Parathyroid adenoma (tissue), 2 donors: ENCODE measurements at regions not wholly inside any gene's neighbourhood (a gene's known extent, or its start where the extent isn't known, plus 50 kb on each side); places are given as distances from the start of the nearest gene placed in this dataset.

Source experiments
- H2AFZ ChIP-seq: fragments of 300-600 bp; sonication (generic); one replicate; pipeline ENCODE4 v1.7.0; 2017; ENCODE audit warnings: antibody characterized with exemption, mild to moderate bottlenecking
- H3K27ac ChIP-seq: fragments of 300-600 bp; sonication (generic); one replicate; pipeline ENCODE4 v1.7.0; 2017
- H3K27me3 ChIP-seq: fragments of 300-600 bp; sonication (generic); one replicate; pipeline ENCODE4 v1.7.0; 2017; ENCODE audit warnings: low read length; ENCODE audit not compliant: control insufficient read depth, insufficient read depth
- H3K36me3 ChIP-seq: fragments of 300-600 bp; sonication (generic); one replicate; pipeline ENCODE4 v1.7.0; 2017; ENCODE audit warnings: low read length; ENCODE audit not compliant: control insufficient read depth, insufficient read depth
- H3K4me1 ChIP-seq: fragments of 300-600 bp; sonication (generic); one replicate; pipeline ENCODE4 v1.7.0; 2017; ENCODE audit warnings: control low read depth
- H3K4me2 ChIP-seq: fragments of 300-600 bp; sonication (generic); one replicate; pipeline ENCODE4 v1.7.0; 2017; ENCODE audit warnings: low read length
- H3K4me3 ChIP-seq: fragments of 300-600 bp; sonication (generic); one replicate; pipeline ENCODE4 v1.7.0; 2017; ENCODE audit warnings: low read depth, low read length
- H3K79me2 ChIP-seq: fragments of 300-600 bp; sonication (generic); one replicate; pipeline ENCODE4 v1.7.0; 2017; ENCODE audit warnings: control low read depth
- H3K9ac ChIP-seq: fragments of 300-600 bp; sonication (generic); one replicate; pipeline ENCODE4 v1.7.0; 2017; ENCODE audit warnings: mild to moderate bottlenecking
- H3K9me3 ChIP-seq: fragments of 300-600 bp; sonication (generic); one replicate; pipeline ENCODE4 v1.7.0; 2017; ENCODE audit warnings: low read length; ENCODE audit not compliant: control insufficient read depth
- CTCF ChIP-seq: fragments of 300-600 bp; sonication (generic); IDR thresholded peaks from one replicate; pipeline ENCODE4 v1.7.0; 2017; ENCODE audit warnings: antibody characterized with exemption, mild to moderate bottlenecking
- donor health status: primary hyperparathyroidism.

- H3K4me1 ChIP-seq = no peaks in the 10 kb centered on the region
- no peaks in the 10 kb centered on the region for H3K79me2 ChIP-seq
- H3K36me3 ChIP-seq = no peaks in the 10 kb centered on the region
- no peak overlapping the region for H2AFZ ChIP-seq
- H3K27ac ChIP-seq = no peak overlapping the region
- H3K9me3 ChIP-seq = no peaks in the 10 kb centered on the region
- no peak for TF ChIP-seq CTCF
- H3K27me3 ChIP-seq = no peaks in the 10 kb centered on the region
- H3K4me3 ChIP-seq = no peak overlapping the region
- no peak overlapping the region for H3K9ac ChIP-seq
- H3K4me2 ChIP-seq = no peak overlapping the region
These were observed 887.4 kb downstream of the REEP3 start for GRCh38 chr10:64408391-64409183.

DNA sequence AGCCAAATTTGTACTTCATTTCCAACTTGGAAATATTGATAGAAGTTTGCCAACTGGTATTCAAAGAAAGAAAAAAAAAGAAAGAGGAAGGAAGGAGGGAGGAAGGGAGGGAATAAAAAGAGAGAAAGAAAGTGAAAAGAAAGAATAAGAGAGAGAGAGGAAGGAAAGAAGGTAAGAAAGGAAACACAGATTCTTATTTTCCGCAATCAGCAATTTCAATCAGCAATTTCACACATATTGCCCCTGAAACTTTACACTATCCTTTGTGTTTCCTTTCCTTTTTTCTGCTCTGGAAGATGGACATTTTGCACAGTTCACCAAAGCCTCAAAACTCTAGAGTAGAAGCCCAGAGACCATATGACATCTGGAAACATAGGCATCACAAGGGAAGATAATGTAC is 888.1 kb downstream of the REEP3 start:
- Histone ChIP-seq H3K36me3 (no peaks in the 10 kb centered on the region), H2AFZ (no peak overlapping the region), H3K4me2 (no peak overlapping the region), H3K9me3 (no peaks in the 10 kb centered on the region), H3K27ac (no peak overlapping the region), H3K27me3 (no peaks in the 10 kb centered on the region), H3K4me3 (no peak overlapping the region), H3K4me1 (no peaks in the 10 kb centered on the region), H3K79me2 (no peaks in the 10 kb centered on the region), H3K9ac (no peak overlapping the region)
- no peak for TF ChIP-seq CTCF

- H3K36me3 ChIP-seq = no peaks in the 10 kb centered on the region
- TF ChIP-seq CTCF = no peak
- H3K9me3 ChIP-seq = no peaks in the 10 kb centered on the region
- no peak overlapping the region for H3K9ac ChIP-seq
- no peaks in the 10 kb centered on the region for H3K4me1 ChIP-seq
- no peak overlapping the region for H2AFZ ChIP-seq
- no peak overlapping the region for H3K4me2 ChIP-seq
- H3K4me3 ChIP-seq = no peak overlapping the region
- no peaks in the 10 kb centered on the region for H3K79me2 ChIP-seq
- no peak overlapping the region for H3K27ac ChIP-seq
- no peaks in the 10 kb centered on the region for H3K27me3 ChIP-seq
These were observed 894.8 kb downstream of the REEP3 start for GRCh38 chr10:64416011-64416410.

DNA sequence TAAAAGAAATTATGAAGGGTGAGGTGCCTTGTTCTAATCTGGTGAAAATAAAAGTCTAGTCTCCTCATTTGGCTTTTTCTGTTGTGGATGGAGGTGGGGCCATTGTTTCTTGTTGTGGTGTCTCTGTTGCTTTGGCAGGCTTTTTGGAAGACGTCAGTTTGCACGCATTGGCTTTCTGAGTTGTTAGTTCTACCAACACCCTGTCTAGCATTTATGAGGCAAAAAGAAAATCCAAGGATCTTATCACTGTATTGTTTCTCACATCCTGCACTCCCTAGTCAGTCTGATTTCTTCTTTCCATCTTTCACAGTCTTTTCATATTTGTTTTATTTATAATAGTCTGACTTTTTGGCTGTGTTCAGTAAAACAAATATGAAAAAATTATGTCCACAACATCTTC is 898.3 kb downstream of the REEP3 start:
- H3K79me2 ChIP-seq = no peaks in the 10 kb centered on the region
- H3K9me3 ChIP-seq = no peaks in the 10 kb centered on the region
- H3K4me1 ChIP-seq = no peaks in the 10 kb centered on the region
- TF ChIP-seq CTCF = no peak
- no peak overlapping the region for H2AFZ ChIP-seq
- no peak overlapping the region for H3K27ac ChIP-seq
- H3K36me3 ChIP-seq = no peaks in the 10 kb centered on the region
- no peak overlapping the region for H3K4me2 ChIP-seq
- H3K4me3 ChIP-seq = no peak overlapping the region
- H3K27me3 ChIP-seq = no peaks in the 10 kb centered on the region
- H3K9ac ChIP-seq = no peak overlapping the region

DNA sequence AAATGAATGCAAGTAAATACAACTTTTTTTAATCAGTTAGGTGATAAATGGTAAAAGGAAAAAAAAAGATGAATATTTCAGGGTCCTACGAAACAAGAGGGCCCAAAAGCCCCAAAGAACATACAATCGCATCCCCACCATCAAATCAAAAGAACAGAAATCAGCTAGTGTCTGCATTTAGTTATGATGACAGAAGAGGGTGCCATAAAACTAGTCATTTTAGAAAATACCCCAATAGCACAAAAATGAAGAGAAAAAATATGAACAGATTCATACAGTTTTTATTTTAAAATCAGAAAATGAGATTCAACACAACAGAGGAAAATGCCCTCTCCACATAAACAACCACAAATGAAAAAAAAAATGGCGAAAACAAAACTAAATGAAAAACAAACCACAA is 905.5 kb downstream of the REEP3 start:
- Histone ChIP-seq H2AFZ (no peak overlapping the region), H3K9me3 (no peaks in the 10 kb centered on the region), H3K9ac (no peak overlapping the region), H3K4me3 (no peak overlapping the region), H3K36me3 (no peaks in the 10 kb centered on the region), H3K27me3 (no peaks in the 10 kb centered on the region), H3K4me1 (no peaks in the 10 kb centered on the region), H3K27ac (no peak overlapping the region), H3K79me2 (no peaks in the 10 kb centered on the region), H3K4me2 (no peak overlapping the region)
- TF ChIP-seq CTCF = no peak
